Loucy (cell line): ENCODE measurements at regions not wholly inside any gene's neighbourhood (a gene's known extent, or its start where the extent isn't known, plus 50 kb on each side); places are given as distances from the start of the nearest gene placed in this dataset.

Experiments
- H2AFZ ChIP-seq: fragments of 200-600 bp; sonication (generic); 2 replicates; pipeline ENCODE4 v1.6.0; 2016; ENCODE audit warnings: antibody characterized with exemption, mild to moderate bottlenecking, low read length, moderate library complexity
- H3F3A ChIP-seq: fragments of 200-600 bp; 2 replicates; pipeline ENCODE4 v1.6.0; 2016; ENCODE audit warnings: antibody characterized with exemption, low read depth, mild to moderate bottlenecking
- H3K27me3 ChIP-seq: fragments of 200-600 bp; sonication (generic); 2 replicates; pipeline ENCODE4 v1.6.1; 2014; ENCODE audit warnings: low read length, mild to moderate bottlenecking; ENCODE audit not compliant: insufficient read depth, poor library complexity, severe bottlenecking
- H3K36me3 ChIP-seq: fragments of 200-600 bp; sonication (generic); 2 replicates; pipeline ENCODE4 v1.6.1; 2016; ENCODE audit warnings: low read length; ENCODE audit not compliant: insufficient read depth
- H3K4me1 ChIP-seq: fragments of 200-600 bp; sonication (generic); 2 replicates; pipeline ENCODE4 v1.5.1; 2014; ENCODE audit warnings: low read length, mild to moderate bottlenecking; ENCODE audit not compliant: insufficient read depth, poor library complexity, severe bottlenecking
- H3K4me2 ChIP-seq: fragments of 200-600 bp; sonication (generic); 2 replicates; pipeline ENCODE4 v1.6.0; 2014; ENCODE audit warnings: antibody characterized with exemption, low read length, low read depth, mild to moderate bottlenecking; ENCODE audit not compliant: poor library complexity, severe bottlenecking
- H3K4me3 ChIP-seq: fragments of 200-600 bp; sonication (generic); 2 replicates; pipeline ENCODE4 v1.5.1; 2014; ENCODE audit warnings: low read length, mild to moderate bottlenecking, mixed read lengths; ENCODE audit not compliant: poor library complexity, severe bottlenecking
- H3K79me2 ChIP-seq: fragments of 200-600 bp; sonication (generic); 2 replicates; pipeline ENCODE4 v1.6.1; 2014; ENCODE audit warnings: low read length; ENCODE audit not compliant: insufficient read depth
- H3K9ac ChIP-seq: fragments of 200-600 bp; sonication (generic); 2 replicates; pipeline ENCODE4 v1.6.0; 2014; ENCODE audit warnings: mild to moderate bottlenecking, low read depth, low read length, moderate library complexity; ENCODE audit not compliant: poor library complexity, severe bottlenecking
- H3K9me2 ChIP-seq: fragments of 200-600 bp; sonication (generic); replicated peaks from 2 replicates; pipeline ENCODE4 v1.6.1; 2016; ENCODE audit warnings: low read depth, low read length, mixed read lengths
- H3K9me3 ChIP-seq: fragments of 200-600 bp; sonication (generic); 2 replicates; pipeline ENCODE4 v1.6.1; 2014; ENCODE audit warnings: mild to moderate bottlenecking, antibody characterized with exemption, low read length, low read depth; ENCODE audit not compliant: insufficient read depth
- H4K20me1 ChIP-seq: fragments of 200-600 bp; sonication (generic); 2 replicates; pipeline ENCODE4 v1.6.0; 2014; ENCODE audit warnings: antibody characterized with exemption, low read length, mild to moderate bottlenecking; ENCODE audit not compliant: insufficient read depth, poor library complexity, severe bottlenecking
- EZH2phosphoT487 ChIP-seq: fragments of 200-600 bp; IDR thresholded peaks from 2 replicates; pipeline ENCODE4 v1.6.1; 2018; ENCODE audit warnings: antibody characterized with exemption, mild to moderate bottlenecking, moderate library complexity, borderline replicate concordance
- TF ChIP-seq, protein P1 (sequence below): fragments of 200-600 bp; sonication (generic); conservative IDR thresholded peaks from 2 replicates; pipeline ENCODE4 v1.5.1; 2014; ENCODE audit warnings: mild to moderate bottlenecking, antibody characterized with exemption, low read length

DNA sequence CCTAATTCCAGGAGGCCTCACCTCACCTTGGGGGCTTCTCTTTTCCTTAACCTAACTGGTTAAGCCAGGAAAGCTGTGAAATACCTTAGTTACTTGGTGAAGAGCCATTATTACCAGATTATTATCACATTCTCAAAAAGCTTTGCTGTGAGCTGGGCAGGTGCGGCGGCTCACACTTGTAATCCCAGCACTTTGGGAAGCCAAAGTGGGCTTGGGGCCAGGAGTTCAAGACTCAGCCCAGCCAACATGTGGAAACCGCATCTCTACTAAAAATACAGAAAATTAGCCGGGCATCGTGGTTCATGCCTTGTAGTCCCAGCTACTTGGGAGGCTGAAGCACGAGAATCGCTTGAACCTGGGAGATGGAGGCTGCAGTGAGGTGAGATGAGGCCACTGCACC lies 102.4 kb upstream of the KLF6 start:
- no peaks in the 10 kb centered on the region for H3K36me3 ChIP-seq
- no peaks in the 10 kb centered on the region for H3K9me2 ChIP-seq
- H2AFZ ChIP-seq = no peak overlapping the region
- H3K4me2 ChIP-seq = no peak overlapping the region
- no peak for TF ChIP-seq EZH2phosphoT487
- TF ChIP-seq, protein P1, sequence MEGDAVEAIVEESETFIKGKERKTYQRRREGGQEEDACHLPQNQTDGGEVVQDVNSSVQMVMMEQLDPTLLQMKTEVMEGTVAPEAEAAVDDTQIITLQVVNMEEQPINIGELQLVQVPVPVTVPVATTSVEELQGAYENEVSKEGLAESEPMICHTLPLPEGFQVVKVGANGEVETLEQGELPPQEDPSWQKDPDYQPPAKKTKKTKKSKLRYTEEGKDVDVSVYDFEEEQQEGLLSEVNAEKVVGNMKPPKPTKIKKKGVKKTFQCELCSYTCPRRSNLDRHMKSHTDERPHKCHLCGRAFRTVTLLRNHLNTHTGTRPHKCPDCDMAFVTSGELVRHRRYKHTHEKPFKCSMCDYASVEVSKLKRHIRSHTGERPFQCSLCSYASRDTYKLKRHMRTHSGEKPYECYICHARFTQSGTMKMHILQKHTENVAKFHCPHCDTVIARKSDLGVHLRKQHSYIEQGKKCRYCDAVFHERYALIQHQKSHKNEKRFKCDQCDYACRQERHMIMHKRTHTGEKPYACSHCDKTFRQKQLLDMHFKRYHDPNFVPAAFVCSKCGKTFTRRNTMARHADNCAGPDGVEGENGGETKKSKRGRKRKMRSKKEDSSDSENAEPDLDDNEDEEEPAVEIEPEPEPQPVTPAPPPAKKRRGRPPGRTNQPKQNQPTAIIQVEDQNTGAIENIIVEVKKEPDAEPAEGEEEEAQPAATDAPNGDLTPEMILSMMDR = no peak
- no peaks in the 10 kb centered on the region for H3K27me3 ChIP-seq
- no peak overlapping the region for H3K9ac ChIP-seq
- H4K20me1 ChIP-seq = no peaks in the 10 kb centered on the region
- H3K79me2 ChIP-seq = no peaks in the 10 kb centered on the region
- H3K9me3 ChIP-seq = no peaks in the 10 kb centered on the region
- H3K4me3 ChIP-seq = no peak overlapping the region
- H3K4me1 ChIP-seq = no peaks in the 10 kb centered on the region
- no peaks in the 10 kb centered on the region for H3F3A ChIP-seq

DNA sequence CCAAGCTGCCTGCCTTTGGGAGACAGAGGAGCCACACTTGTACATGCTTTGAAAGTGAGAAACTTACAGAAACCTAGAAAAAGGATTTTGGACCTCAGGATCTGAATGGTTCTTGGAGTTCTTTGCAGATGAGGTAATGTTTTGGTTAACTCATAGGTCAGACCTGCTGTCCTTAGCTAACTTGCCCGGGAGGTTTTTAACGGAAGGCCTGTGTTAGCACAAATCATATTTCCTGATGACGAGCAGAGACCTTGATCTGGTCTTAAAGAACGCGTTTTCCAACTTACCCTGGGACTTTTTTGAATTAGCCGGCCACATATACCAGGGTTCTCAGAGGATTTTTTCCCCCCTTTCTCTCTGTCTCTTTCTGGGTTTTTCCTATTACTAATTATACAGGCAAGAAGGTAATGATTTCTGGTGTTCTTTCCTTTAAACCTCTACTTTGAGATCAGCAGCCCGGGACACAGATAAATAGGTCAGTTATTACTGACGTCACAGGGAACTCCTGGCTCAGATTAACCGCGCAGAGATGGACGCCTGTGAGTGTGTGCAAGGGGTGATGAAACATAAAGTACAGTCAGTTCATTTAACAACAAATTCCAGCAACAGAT lies 101.7 kb upstream of the KLF6 start:
- Histone ChIP-seq H3K4me3 (no peak overlapping the region), H3K9ac (no peak overlapping the region), H3F3A (no peaks in the 10 kb centered on the region), H2AFZ (no peak overlapping the region), H3K9me3 (no peaks in the 10 kb centered on the region), H4K20me1 (no peaks in the 10 kb centered on the region), H3K27me3 (no peaks in the 10 kb centered on the region), H3K4me2 (no peak overlapping the region), H3K4me1 (no peaks in the 10 kb centered on the region), H3K9me2 (no peaks in the 10 kb centered on the region), H3K36me3 (no peaks in the 10 kb centered on the region), H3K79me2 (no peaks in the 10 kb centered on the region)
- TF ChIP-seq, protein P1 = no peak
- no peak for TF ChIP-seq EZH2phosphoT487

DNA sequence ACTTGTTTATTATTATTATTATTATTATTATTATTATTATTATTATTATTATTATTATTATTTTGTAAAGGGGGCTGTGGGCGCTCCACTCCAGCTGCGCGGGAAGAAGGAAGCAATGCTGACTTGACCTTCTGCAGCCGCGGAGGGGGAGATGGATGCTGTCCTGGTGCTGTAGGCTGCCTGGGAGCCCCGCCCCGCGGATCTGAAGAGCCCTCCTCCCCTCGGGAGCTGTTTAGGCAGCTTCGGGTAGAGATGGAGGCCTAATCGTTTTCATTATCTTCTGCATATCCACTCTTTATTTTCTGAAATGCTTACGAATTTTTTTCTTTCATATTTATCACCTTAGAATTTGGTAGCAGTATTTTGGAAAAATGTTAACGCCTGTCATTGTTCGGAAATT lies 101.2 kb upstream of the KLF6 start:
- no peak overlapping the region for H3K9ac ChIP-seq
- H3K27me3 ChIP-seq = no peaks in the 10 kb centered on the region
- no peaks in the 10 kb centered on the region for H3K4me1 ChIP-seq
- H3K9me2 ChIP-seq = no peaks in the 10 kb centered on the region
- no peak overlapping the region for H2AFZ ChIP-seq
- H3K79me2 ChIP-seq = no peaks in the 10 kb centered on the region
- H4K20me1 ChIP-seq = no peaks in the 10 kb centered on the region
- no peaks in the 10 kb centered on the region for H3F3A ChIP-seq
- H3K4me3 ChIP-seq = no peak overlapping the region
- no peak overlapping the region for H3K4me2 ChIP-seq
- no peak for TF ChIP-seq EZH2phosphoT487
- TF ChIP-seq, protein P1 = no peak
- H3K36me3 ChIP-seq = no peaks in the 10 kb centered on the region
- no peaks in the 10 kb centered on the region for H3K9me3 ChIP-seq
